ENCODE measurements at regions not wholly inside any gene's neighbourhood (a gene's known extent, or its start where the extent isn't known, plus 50 kb on each side); places are given as distances from the start of the nearest gene placed in this dataset.
"Not testable (repeated sequence)": the region's sequence is repeated elsewhere in the genome, so short reads cannot be mapped to it uniquely, and the experiment has no call there.

- ATAC-seq (no peak), DNase-seq (no peak)
- Mint-ChIP-seq H3K4me1 (no peaks in the 10 kb centered on the region), H3K27ac (no peak overlapping the region), H3K27me3 (ENCODE audit: low read depth in 2 of 2) (no peaks in the 10 kb centered on the region), H3K9me3 (peaks cover 19 to 25% of the 10 kb centered on the region in 2 donors), H3K36me3 (peaks cover 5% of the 10 kb centered on the region), H3K4me3 (no peak overlapping the region)
- WGBS (ENCODE audit: insufficient coverage): 94% methylated on average over 5 of the region's 5 CpGs
- no peak for TF ChIP-seq CTCF (IDR thresholded peaks at IDR 0.05)
- Histone ChIP-seq H3K27me3 (ENCODE audit: control insufficient read depth, insufficient read depth, low read length) (no peaks in the 10 kb centered on the region), H3K9me3 (ENCODE audit: control insufficient read depth, insufficient read depth, low read length) (peaks cover 17% of the 10 kb centered on the region), H3K36me3 (ENCODE audit: control insufficient read depth, insufficient read depth, low read length) (no peaks in the 10 kb centered on the region), H3K4me1 (ENCODE audit: control insufficient read depth, insufficient read depth, low read length) (no peaks in the 10 kb centered on the region), H3K4me3 (ENCODE audit: low read length) (no peak overlapping the region), H3K27ac (ENCODE audit: low read length) (no peak overlapping the region)
- intact Hi-C loops (cut with micrococcal nuclease): no loop called here
Observed at GRCh38 chr7:68707159-68707558, 891.1 kb upstream of the AUTS2 start.

- peaks cover 19 to 26% of the 10 kb centered on the region in 2 donors for H3K9me3 Mint-ChIP-seq
- H3K27me3 Mint-ChIP-seq (ENCODE audit: low read depth in 2 of 2): no peaks in the 10 kb centered on the region
- H3K27me3 ChIP-seq (ENCODE audit: control insufficient read depth, insufficient read depth, low read length): no peaks in the 10 kb centered on the region
- no peak for TF ChIP-seq CTCF (IDR thresholded peaks at IDR 0.05)
- DNase-seq: no peak
- no peak overlapping the region for H3K4me3 ChIP-seq (ENCODE audit: low read length)
- intact Hi-C loops (cut with micrococcal nuclease): no loop called here
- H3K9me3 ChIP-seq (ENCODE audit: control insufficient read depth, insufficient read depth, low read length): peaks cover 17% of the 10 kb centered on the region
- no peaks in the 10 kb centered on the region for H3K4me1 ChIP-seq (ENCODE audit: control insufficient read depth, insufficient read depth, low read length)
- no peaks in the 10 kb centered on the region for H3K4me1 Mint-ChIP-seq
- WGBS (ENCODE audit: insufficient coverage): 85% methylated on average over 6 of the region's 6 CpGs
- no peaks in the 10 kb centered on the region for H3K36me3 ChIP-seq (ENCODE audit: control insufficient read depth, insufficient read depth, low read length)
- H3K27ac ChIP-seq (ENCODE audit: low read length): no peak overlapping the region
- no peak overlapping the region for H3K4me3 Mint-ChIP-seq
- no peak overlapping the region for H3K27ac Mint-ChIP-seq
- ATAC-seq: no peak
- H3K36me3 Mint-ChIP-seq: peaks cover 6% of the 10 kb centered on the region
Observed at GRCh38 chr7:68707958-68708357, 890.3 kb upstream of the AUTS2 start.

- no peak overlapping the region for H3K4me3 ChIP-seq (ENCODE audit: low read length)
- H3K36me3 Mint-ChIP-seq: peaks cover 6% of the 10 kb centered on the region
- ATAC-seq: no peak
Observed at GRCh38 chr7:68712956-68713495, 885.2 kb upstream of the AUTS2 start.

GRCh38 chr7:68714135-68714534 is 884.1 kb upstream of the AUTS2 start:
- H3K36me3 ChIP-seq (ENCODE audit: control insufficient read depth, insufficient read depth, low read length); H3K9me3 ChIP-seq (ENCODE audit: control insufficient read depth, insufficient read depth, low read length); H3K4me1 ChIP-seq (ENCODE audit: control insufficient read depth, insufficient read depth, low read length); H3K4me3 ChIP-seq (ENCODE audit: low read length); H3K27me3 ChIP-seq (ENCODE audit: control insufficient read depth, insufficient read depth, low read length); DNase-seq; intact Hi-C loops (cut with micrococcal nuclease); H3K4me1 Mint-ChIP-seq; H3K36me3 Mint-ChIP-seq; H3K27ac ChIP-seq (ENCODE audit: low read length); H3K4me3 Mint-ChIP-seq; H3K27ac Mint-ChIP-seq; ATAC-seq; H3K27me3 Mint-ChIP-seq (ENCODE audit: low read depth in 2 of 2): not testable (repeated sequence)
- peaks cover 9 to 26% of the 10 kb centered on the region in 2 donors for H3K9me3 Mint-ChIP-seq
- 100% methylated on average over 1 of the region's 1 CpG for WGBS (ENCODE audit: insufficient coverage)

More at GRCh38 chr7:68712956-68713495, 885.2 kb upstream of the AUTS2 start:
- H3K36me3 ChIP-seq (ENCODE audit: control insufficient read depth, insufficient read depth, low read length): no peaks in the 10 kb centered on the region
- no peak overlapping the region for H3K27ac ChIP-seq (ENCODE audit: low read length)
- no peaks in the 10 kb centered on the region for H3K4me1 ChIP-seq (ENCODE audit: control insufficient read depth, insufficient read depth, low read length)
- H3K27me3 ChIP-seq (ENCODE audit: control insufficient read depth, insufficient read depth, low read length): no peaks in the 10 kb centered on the region
- no peak for DNase-seq
- Mint-ChIP-seq H3K27me3 (ENCODE audit: low read depth in 2 of 2) (no peaks in the 10 kb centered on the region), H3K4me3 (no peak overlapping the region), H3K27ac (no peak overlapping the region), H3K4me1 (no peaks in the 10 kb centered on the region), H3K9me3 (peaks cover 9 to 26% of the 10 kb centered on the region in 2 donors)
- 83% methylated on average over 6 of the region's 7 CpGs for WGBS (ENCODE audit: insufficient coverage)
- H3K9me3 ChIP-seq (ENCODE audit: control insufficient read depth, insufficient read depth, low read length): peaks cover 9% of the 10 kb centered on the region
- TF ChIP-seq CTCF (IDR thresholded peaks at IDR 0.05): no peak
- intact Hi-C loops (cut with micrococcal nuclease): no loop called here

Data from natural killer cell (primary cell).